ENCODE measurements at regions not wholly inside any gene's neighbourhood (a gene's known extent, or its start where the extent isn't known, plus 50 kb on each side); places are given as distances from the start of the nearest gene placed in this dataset.

DNA sequence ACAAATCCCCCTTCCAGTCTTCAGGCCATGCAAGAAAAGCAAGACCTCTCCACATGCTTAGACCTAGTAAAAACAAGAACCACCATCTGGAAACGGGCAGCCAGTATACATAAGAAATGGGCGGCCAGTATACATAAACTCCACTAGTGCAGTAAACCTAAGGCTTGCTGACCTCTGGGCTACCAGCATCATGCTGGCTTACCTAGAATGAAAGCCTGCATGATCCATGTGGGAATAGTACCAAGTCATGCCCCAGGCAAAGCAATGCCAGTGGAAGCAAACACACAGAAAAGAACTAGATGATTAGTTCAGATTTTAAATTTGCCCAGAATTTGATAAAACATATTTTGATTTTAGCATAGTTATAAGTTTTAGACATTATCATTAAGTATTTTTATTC, 1346.4 kb downstream of the EFNA5 start:
- H3K4me3 ChIP-seq (ENCODE audit: low read depth, low read length, poor library complexity, severe bottlenecking), result no peak overlapping the region
- ChIA-PET CTCF (ENCODE audit: unreplicated experiment) (no interaction called here), POLR2A (no interaction called here)
- H3K36me3 ChIP-seq (ENCODE audit: insufficient read depth, low read length), result no peaks in the 10 kb centered on the region
- DNase-seq (ENCODE audit: low spot score), result no peak
- H3K9me2 ChIP-seq (ENCODE audit: insufficient read depth, low read length), result no peaks in the 10 kb centered on the region
- no peaks in the 10 kb centered on the region for H3K9me3 ChIP-seq (ENCODE audit: low read length)
- no TSS peak for BruUV-seq (replicated peaks)
- H3K27ac ChIP-seq (ENCODE audit: low read depth, low read length, poor library complexity, severe bottlenecking), result no peak overlapping the region
- H4K20me1 ChIP-seq (ENCODE audit: insufficient read depth, low read length), result no peaks in the 10 kb centered on the region
- no peaks in the 10 kb centered on the region for H3K4me1 ChIP-seq (ENCODE audit: insufficient read depth, low read length, poor library complexity, severe bottlenecking)
- no peaks in the 10 kb centered on the region for H3K79me2 ChIP-seq (ENCODE audit: insufficient read depth, low read depth, low read length)
- intact Hi-C loops (cut with micrococcal nuclease; ENCODE audit: unreplicated experiment), result no loop called here
- no peak overlapping the region for H3K4me2 ChIP-seq (ENCODE audit: low read length)
- H2AFZ ChIP-seq (ENCODE audit: low read length), result no peak overlapping the region
- TF ChIP-seq EZH2phosphoT487 (IDR thresholded peaks at IDR 0.05; ENCODE audit: borderline replicate concordance, low read depth, low read length), result no peak
- TF ChIP-seq, protein P1, sequence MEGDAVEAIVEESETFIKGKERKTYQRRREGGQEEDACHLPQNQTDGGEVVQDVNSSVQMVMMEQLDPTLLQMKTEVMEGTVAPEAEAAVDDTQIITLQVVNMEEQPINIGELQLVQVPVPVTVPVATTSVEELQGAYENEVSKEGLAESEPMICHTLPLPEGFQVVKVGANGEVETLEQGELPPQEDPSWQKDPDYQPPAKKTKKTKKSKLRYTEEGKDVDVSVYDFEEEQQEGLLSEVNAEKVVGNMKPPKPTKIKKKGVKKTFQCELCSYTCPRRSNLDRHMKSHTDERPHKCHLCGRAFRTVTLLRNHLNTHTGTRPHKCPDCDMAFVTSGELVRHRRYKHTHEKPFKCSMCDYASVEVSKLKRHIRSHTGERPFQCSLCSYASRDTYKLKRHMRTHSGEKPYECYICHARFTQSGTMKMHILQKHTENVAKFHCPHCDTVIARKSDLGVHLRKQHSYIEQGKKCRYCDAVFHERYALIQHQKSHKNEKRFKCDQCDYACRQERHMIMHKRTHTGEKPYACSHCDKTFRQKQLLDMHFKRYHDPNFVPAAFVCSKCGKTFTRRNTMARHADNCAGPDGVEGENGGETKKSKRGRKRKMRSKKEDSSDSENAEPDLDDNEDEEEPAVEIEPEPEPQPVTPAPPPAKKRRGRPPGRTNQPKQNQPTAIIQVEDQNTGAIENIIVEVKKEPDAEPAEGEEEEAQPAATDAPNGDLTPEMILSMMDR (conservative IDR thresholded peaks at IDR 0.05; ENCODE audit: low read length), result no peak

DNA sequence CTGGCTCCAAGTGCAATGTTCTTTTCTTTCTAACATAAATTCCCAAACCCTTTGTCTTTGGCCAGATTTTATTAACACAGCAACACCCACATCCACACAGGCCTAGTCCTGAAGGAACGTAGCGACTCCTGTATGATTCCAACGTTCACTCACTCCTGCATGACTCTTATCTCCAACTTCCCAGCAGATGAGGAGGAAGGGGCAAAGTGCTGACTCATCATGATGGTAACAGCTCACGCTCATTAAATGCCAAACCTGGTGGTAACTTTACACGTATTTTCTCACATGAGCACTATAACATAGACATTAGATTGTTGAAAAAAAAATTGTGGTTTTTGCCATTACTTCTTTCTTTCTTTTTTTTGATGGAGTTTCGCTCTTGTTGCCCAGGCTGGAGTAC, 1349.5 kb downstream of the EFNA5 start:
- H3K4me3 ChIP-seq (ENCODE audit: low read depth, low read length, poor library complexity, severe bottlenecking), result no peak overlapping the region
- H3K9me2 ChIP-seq (ENCODE audit: insufficient read depth, low read length), result no peaks in the 10 kb centered on the region
- DNase-seq (ENCODE audit: low spot score), result no peak
- no peak overlapping the region for H3K4me2 ChIP-seq (ENCODE audit: low read length)
- no peak for TF ChIP-seq EZH2phosphoT487 (IDR thresholded peaks at IDR 0.05; ENCODE audit: borderline replicate concordance, low read depth, low read length)
- TF ChIP-seq, protein P1 (conservative IDR thresholded peaks at IDR 0.05; ENCODE audit: low read length), result no peak
- ChIA-PET CTCF (ENCODE audit: unreplicated experiment) (no interaction called here), POLR2A (interaction anchor here (1.0 kb wide), 1 partner anchor 10 kb away, joined by 3 read pairs; no protein-coding TSS in a partner anchor)
- no peaks in the 10 kb centered on the region for H3K79me2 ChIP-seq (ENCODE audit: insufficient read depth, low read depth, low read length)
- intact Hi-C loops (cut with micrococcal nuclease; ENCODE audit: unreplicated experiment), result no loop called here
- H3K4me1 ChIP-seq (ENCODE audit: insufficient read depth, low read length, poor library complexity, severe bottlenecking), result no peaks in the 10 kb centered on the region
- H4K20me1 ChIP-seq (ENCODE audit: insufficient read depth, low read length), result no peaks in the 10 kb centered on the region
- BruUV-seq (replicated peaks), result no TSS peak
- H3K36me3 ChIP-seq (ENCODE audit: insufficient read depth, low read length), result no peaks in the 10 kb centered on the region
- H3K27ac ChIP-seq (ENCODE audit: low read depth, low read length, poor library complexity, severe bottlenecking), result no peak overlapping the region
- no peak overlapping the region for H2AFZ ChIP-seq (ENCODE audit: low read length)
- H3K9me3 ChIP-seq (ENCODE audit: low read length), result no peaks in the 10 kb centered on the region

DNA sequence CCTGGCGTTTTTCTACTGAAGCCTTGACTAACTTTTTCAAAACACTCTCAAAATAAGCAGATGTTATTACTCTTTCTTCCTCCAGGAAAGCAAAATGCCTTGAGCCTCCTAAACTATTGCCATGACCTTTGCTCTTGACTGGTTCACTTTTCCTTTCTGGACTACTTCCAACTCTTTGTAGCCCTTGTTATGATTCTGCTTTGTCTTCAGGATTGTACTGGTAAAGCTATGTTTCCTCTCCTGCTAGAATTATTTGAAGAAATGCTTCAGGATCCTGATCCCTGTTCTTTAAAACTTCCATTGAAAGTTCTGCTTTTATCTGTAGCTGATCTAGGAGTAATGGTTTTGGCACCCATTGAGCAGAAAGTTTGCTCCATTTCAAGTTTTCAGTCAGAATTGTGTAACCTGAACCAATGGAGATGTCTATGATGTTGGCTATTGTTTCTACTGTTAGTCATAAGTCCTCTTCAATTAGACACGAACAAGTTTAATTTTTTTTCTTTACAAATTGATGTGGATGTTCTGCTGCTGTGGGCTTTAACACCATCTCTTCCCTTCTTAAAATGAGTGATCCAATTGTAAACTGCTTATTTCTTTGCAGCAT, 1356.4 kb downstream of the EFNA5 start:
- POLR2A ChIA-PET, result interaction anchor here (0.6 kb wide), 1 partner anchor 9 kb away, joined by 3 read pairs; no protein-coding TSS in a partner anchor
- CTCF ChIA-PET (ENCODE audit: unreplicated experiment), result no interaction called here
- no peak overlapping the region for H2AFZ ChIP-seq (ENCODE audit: low read length)
- no peak for DNase-seq (ENCODE audit: low spot score)
- no peaks in the 10 kb centered on the region for H3K4me1 ChIP-seq (ENCODE audit: insufficient read depth, low read length, poor library complexity, severe bottlenecking)
- H3K9me2 ChIP-seq (ENCODE audit: insufficient read depth, low read length), result no peaks in the 10 kb centered on the region
- no peak for TF ChIP-seq EZH2phosphoT487 (IDR thresholded peaks at IDR 0.05; ENCODE audit: borderline replicate concordance, low read depth, low read length)
- TF ChIP-seq, protein P1 (conservative IDR thresholded peaks at IDR 0.05; ENCODE audit: low read length), result no peak
- no peaks in the 10 kb centered on the region for H3K36me3 ChIP-seq (ENCODE audit: insufficient read depth, low read length)
- no peak overlapping the region for H3K4me3 ChIP-seq (ENCODE audit: low read depth, low read length, poor library complexity, severe bottlenecking)
- no peak overlapping the region for H3K4me2 ChIP-seq (ENCODE audit: low read length)
- BruUV-seq (replicated peaks), result no TSS peak
- no peaks in the 10 kb centered on the region for H4K20me1 ChIP-seq (ENCODE audit: insufficient read depth, low read length)
- intact Hi-C loops (cut with micrococcal nuclease; ENCODE audit: unreplicated experiment), result no loop called here
- no peaks in the 10 kb centered on the region for H3K79me2 ChIP-seq (ENCODE audit: insufficient read depth, low read depth, low read length)
- no peaks in the 10 kb centered on the region for H3K9me3 ChIP-seq (ENCODE audit: low read length)
- H3K27ac ChIP-seq (ENCODE audit: low read depth, low read length, poor library complexity, severe bottlenecking), result no peak overlapping the region
